WI38 (cell line): ENCODE measurements at regions not wholly inside any gene's neighbourhood (a gene's known extent, or its start where the extent isn't known, plus 50 kb on each side); places are given as distances from the start of the nearest gene placed in this dataset.

ENCODE experiments used
- H3K4me3 ChIP-seq: 2 replicates; pipeline ENCODE4 v1.5.1; 2011; ENCODE audit warnings: low read depth, mild to moderate bottlenecking, control low read depth, low read length
- CTCF ChIP-seq: IDR thresholded peaks from 2 replicates; pipeline ENCODE4 v1.5.1; 2012; ENCODE audit warnings: low read depth, mild to moderate bottlenecking, control low read depth, low read length

- no peak for TF ChIP-seq CTCF
- no peak overlapping the region for H3K4me3 ChIP-seq
These were observed 108.6 kb downstream of the FBXO5 start for GRCh38 chr6:152874267-152874666.

- no peak for TF ChIP-seq CTCF
- no peak overlapping the region for H3K4me3 ChIP-seq
These were observed 107.8 kb downstream of the FBXO5 start for GRCh38 chr6:152874846-152875568.

GRCh38 chr6:152879681-152880080, 103.2 kb downstream of the FBXO5 start:
- no peak overlapping the region for H3K4me3 ChIP-seq
- TF ChIP-seq CTCF: no peak

GRCh38 chr6:152893187-152893586, 89.7 kb downstream of the FBXO5 start:
- no peak for TF ChIP-seq CTCF
- no peak overlapping the region for H3K4me3 ChIP-seq

GRCh38 chr6:152896923-152897322, 85.9 kb downstream of the FBXO5 start:
- TF ChIP-seq CTCF: no peak
- no peak overlapping the region for H3K4me3 ChIP-seq

- no peak overlapping the region for H3K4me3 ChIP-seq
- TF ChIP-seq CTCF: peak; percentile 94
These were observed 84.9 kb downstream of the FBXO5 start for GRCh38 chr6:152897807-152898399.

GRCh38 chr6:152904678-152905077, 78.2 kb downstream of the FBXO5 start:
- H3K4me3 ChIP-seq: no peak overlapping the region
- no peak for TF ChIP-seq CTCF
